ES-I3 (cell line): ENCODE measurements at regions not wholly inside any gene's neighbourhood (a gene's known extent, or its start where the extent isn't known, plus 50 kb on each side); places are given as distances from the start of the nearest gene placed in this dataset.

Experiments used
- H3K36me3 ChIP-seq: 2 replicates; pipeline ENCODE4 v1.6.1; 2013; ENCODE audit warnings: mild to moderate bottlenecking, low read length, control low read depth, moderate library complexity; ENCODE audit not compliant: insufficient read depth
- H3K4me1 ChIP-seq: 2 replicates; pipeline ENCODE4 v1.6.1; 2013; ENCODE audit warnings: mild to moderate bottlenecking, control low read depth, low read length; ENCODE audit not compliant: insufficient read depth
- H3K9ac ChIP-seq: 2 replicates; pipeline ENCODE4 v1.6.1; 2013; ENCODE audit warnings: low read depth, mild to moderate bottlenecking, low read length, moderate library complexity
- H3K9me3 ChIP-seq: 2 replicates; pipeline ENCODE4 v1.6.1; 2013; ENCODE audit warnings: mild to moderate bottlenecking, low read length, moderate library complexity; ENCODE audit not compliant: control insufficient read depth, insufficient read depth

- no peak overlapping the region for H3K9ac ChIP-seq
- no peaks in the 10 kb centered on the region for H3K4me1 ChIP-seq
- no peaks in the 10 kb centered on the region for H3K36me3 ChIP-seq
- no peaks in the 10 kb centered on the region for H3K9me3 ChIP-seq
These were observed 648.2 kb upstream of the PCDH9 start for GRCh38 chr13:67878376-67878775.

- no peak overlapping the region for H3K9ac ChIP-seq
- no peaks in the 10 kb centered on the region for H3K4me1 ChIP-seq
- no peaks in the 10 kb centered on the region for H3K36me3 ChIP-seq
- no peaks in the 10 kb centered on the region for H3K9me3 ChIP-seq
These were observed 646.9 kb upstream of the PCDH9 start for GRCh38 chr13:67877031-67877430.

- Histone ChIP-seq H3K9me3 (peaks cover 2% of the 10 kb centered on the region; the same call in 1 of the 2 replicates), H3K9ac (no peak overlapping the region), H3K4me1 (no peaks in the 10 kb centered on the region), H3K36me3 (no peaks in the 10 kb centered on the region)
These were observed 637.1 kb upstream of the PCDH9 start for GRCh38 chr13:67867206-67867605.

GRCh38 chr13:67860315-67860714, 630.2 kb upstream of the PCDH9 start:
- Histone ChIP-seq H3K9ac (no peak overlapping the region), H3K9me3 (no peaks in the 10 kb centered on the region), H3K36me3 (no peaks in the 10 kb centered on the region), H3K4me1 (peaks cover 7% of the 10 kb centered on the region; the same call in 1 of the 2 replicates)

GRCh38 chr13:67859904-67860303, 629.8 kb upstream of the PCDH9 start:
- H3K9me3 ChIP-seq = no peaks in the 10 kb centered on the region
- peaks cover 8% of the 10 kb centered on the region for H3K4me1 ChIP-seq
- H3K9ac ChIP-seq = no peak overlapping the region

GRCh38 chr13:67857581-67858310, 627.6 kb upstream of the PCDH9 start:
- Histone ChIP-seq H3K4me1 (peaks cover 11% of the 10 kb centered on the region), H3K36me3 (no peaks in the 10 kb centered on the region), H3K9me3 (no peaks in the 10 kb centered on the region), H3K9ac (no peak overlapping the region)

More at GRCh38 chr13:67859904-67860303, 629.8 kb upstream of the PCDH9 start:
- no peaks in the 10 kb centered on the region for H3K36me3 ChIP-seq

GRCh38 chr13:67856955-67857354, 626.8 kb upstream of the PCDH9 start:
- Histone ChIP-seq H3K4me1 (peaks cover 11% of the 10 kb centered on the region), H3K36me3 (no peaks in the 10 kb centered on the region), H3K9ac (no peak overlapping the region), H3K9me3 (no peaks in the 10 kb centered on the region)

- Histone ChIP-seq H3K9ac (no peak overlapping the region), H3K4me1 (peaks cover 11% of the 10 kb centered on the region), H3K36me3 (no peaks in the 10 kb centered on the region), H3K9me3 (no peaks in the 10 kb centered on the region)
These were observed 625.7 kb upstream of the PCDH9 start for GRCh38 chr13:67855741-67856238.

- H3K9ac ChIP-seq = no peak overlapping the region
- no peaks in the 10 kb centered on the region for H3K36me3 ChIP-seq
- peaks cover 5% of the 10 kb centered on the region; the same call in 1 of the 2 replicates for H3K4me1 ChIP-seq
- H3K9me3 ChIP-seq = no peaks in the 10 kb centered on the region
These were observed 624.9 kb upstream of the PCDH9 start for GRCh38 chr13:67854990-67855389.

- no peak overlapping the region for H3K9ac ChIP-seq
- H3K36me3 ChIP-seq = no peaks in the 10 kb centered on the region
- H3K4me1 ChIP-seq = no peaks in the 10 kb centered on the region
- H3K9me3 ChIP-seq = no peaks in the 10 kb centered on the region
These were observed 614.4 kb upstream of the PCDH9 start for GRCh38 chr13:67844574-67844973.

GRCh38 chr13:67841071-67841470, 610.9 kb upstream of the PCDH9 start:
- H3K9me3 ChIP-seq = no peaks in the 10 kb centered on the region
- H3K36me3 ChIP-seq = no peaks in the 10 kb centered on the region
- H3K4me1 ChIP-seq = no peaks in the 10 kb centered on the region
- no peak overlapping the region for H3K9ac ChIP-seq

GRCh38 chr13:67833564-67833963, 603.4 kb upstream of the PCDH9 start:
- Histone ChIP-seq H3K9ac (no peak overlapping the region), H3K4me1 (no peaks in the 10 kb centered on the region), H3K36me3 (no peaks in the 10 kb centered on the region), H3K9me3 (no peaks in the 10 kb centered on the region)

- Histone ChIP-seq H3K36me3 (no peaks in the 10 kb centered on the region), H3K4me1 (peaks cover 10% of the 10 kb centered on the region; the same call in 1 of the 2 replicates), H3K9me3 (no peaks in the 10 kb centered on the region), H3K9ac (no peak overlapping the region)
These were observed 599.5 kb upstream of the PCDH9 start for GRCh38 chr13:67829641-67830040.

GRCh38 chr13:67827992-67828391, 597.9 kb upstream of the PCDH9 start:
- Histone ChIP-seq H3K9ac (no peak overlapping the region), H3K4me1 (peaks cover 10% of the 10 kb centered on the region; the same call in 1 of the 2 replicates), H3K9me3 (no peaks in the 10 kb centered on the region), H3K36me3 (no peaks in the 10 kb centered on the region)

GRCh38 chr13:67821606-67822005, 591.5 kb upstream of the PCDH9 start:
- no peaks in the 10 kb centered on the region for H3K4me1 ChIP-seq

More at GRCh38 chr13:67821606-67822005, 591.5 kb upstream of the PCDH9 start:
- Histone ChIP-seq H3K36me3 (no peaks in the 10 kb centered on the region), H3K9ac (no peak overlapping the region), H3K9me3 (no peaks in the 10 kb centered on the region)
